ENCODE measurements at regions not wholly inside any gene's neighbourhood (a gene's known extent, or its start where the extent isn't known, plus 50 kb on each side); places are given as distances from the start of the nearest gene placed in this dataset.

- TF ChIP-seq CTCF (IDR thresholded peaks at IDR 0.05) (no peak), POLR2A (IDR thresholded peaks at IDR 0.05) (no peak)
Measured at GRCh38 chr9:105966834-105967233, 272.5 kb downstream of the TMEM38B start.
